ENCODE measurements at regions not wholly inside any gene's neighbourhood (a gene's known extent, or its start where the extent isn't known, plus 50 kb on each side); places are given as distances from the start of the nearest gene placed in this dataset.

DNA sequence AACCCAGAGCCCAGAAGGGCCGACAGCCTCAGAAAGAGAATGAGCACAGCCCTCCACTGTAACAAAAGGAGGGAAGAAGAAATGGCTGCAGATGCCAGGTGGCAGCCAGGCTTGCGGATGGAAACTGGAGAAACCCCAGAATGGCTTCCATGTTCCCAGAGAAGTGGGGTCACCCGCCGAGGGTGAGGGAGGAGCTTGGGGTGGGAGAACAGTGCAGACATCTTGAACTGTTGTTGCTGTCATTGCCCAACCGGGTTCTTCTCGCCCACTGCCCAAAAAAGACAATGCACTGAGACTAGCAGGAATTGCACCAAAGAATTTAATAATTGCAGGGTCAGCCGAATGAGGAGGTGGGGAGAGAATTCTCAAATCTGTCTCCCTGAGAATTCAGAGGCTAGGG, 223.2 kb upstream of the RAB6C start:
- dilution Hi-C loops (cut with MboI; ENCODE audit: extremely low pct_ligation_motif_present, low sequenced_read_pairs), result no loop called here
- TF ChIP-seq, protein P1, sequence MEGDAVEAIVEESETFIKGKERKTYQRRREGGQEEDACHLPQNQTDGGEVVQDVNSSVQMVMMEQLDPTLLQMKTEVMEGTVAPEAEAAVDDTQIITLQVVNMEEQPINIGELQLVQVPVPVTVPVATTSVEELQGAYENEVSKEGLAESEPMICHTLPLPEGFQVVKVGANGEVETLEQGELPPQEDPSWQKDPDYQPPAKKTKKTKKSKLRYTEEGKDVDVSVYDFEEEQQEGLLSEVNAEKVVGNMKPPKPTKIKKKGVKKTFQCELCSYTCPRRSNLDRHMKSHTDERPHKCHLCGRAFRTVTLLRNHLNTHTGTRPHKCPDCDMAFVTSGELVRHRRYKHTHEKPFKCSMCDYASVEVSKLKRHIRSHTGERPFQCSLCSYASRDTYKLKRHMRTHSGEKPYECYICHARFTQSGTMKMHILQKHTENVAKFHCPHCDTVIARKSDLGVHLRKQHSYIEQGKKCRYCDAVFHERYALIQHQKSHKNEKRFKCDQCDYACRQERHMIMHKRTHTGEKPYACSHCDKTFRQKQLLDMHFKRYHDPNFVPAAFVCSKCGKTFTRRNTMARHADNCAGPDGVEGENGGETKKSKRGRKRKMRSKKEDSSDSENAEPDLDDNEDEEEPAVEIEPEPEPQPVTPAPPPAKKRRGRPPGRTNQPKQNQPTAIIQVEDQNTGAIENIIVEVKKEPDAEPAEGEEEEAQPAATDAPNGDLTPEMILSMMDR (optimal IDR thresholded peaks at IDR 0.05 in 1 of 3, IDR thresholded peaks at IDR 0.05 in 1 of 3, conservative IDR thresholded peaks at IDR 0.05 in 1 of 3; ENCODE audit: extremely low read depth in 1 of 3, insufficient read depth in 2 of 3, low read length in 3 of 3), result no peak
- no peak for TF ChIP-seq EZH2 (IDR thresholded peaks at IDR 0.05; ENCODE audit: low read length)
- H3K4me1 ChIP-seq (ENCODE audit: control insufficient read depth, extremely low read depth, insufficient read depth, low read length), result no peaks in the 10 kb centered on the region
- no peaks in the 10 kb centered on the region for H3K36me3 ChIP-seq (ENCODE audit: control insufficient read depth in 2 of 2, extremely low read depth in 1 of 2, insufficient read depth in 2 of 2, low read length in 2 of 2)
- no peaks in the 10 kb centered on the region for H4K20me1 ChIP-seq (ENCODE audit: control insufficient read depth, extremely low read depth, insufficient read depth, low read length)
- H3K79me2 ChIP-seq (ENCODE audit: control insufficient read depth, insufficient read depth, low read length), result no peaks in the 10 kb centered on the region
- no peak overlapping the region for H3K27ac ChIP-seq (ENCODE audit: control insufficient read depth, insufficient read depth, low read length)
- no peak for FAIRE-seq
- H3K4me2 ChIP-seq (ENCODE audit: control insufficient read depth, extremely low read depth, insufficient read depth, low read depth, low read length), result no peak overlapping the region
- no peak overlapping the region for H3K9ac ChIP-seq (ENCODE audit: control insufficient read depth, extremely low read depth, insufficient read depth, low read length)
- no peaks in the 10 kb centered on the region for H3K9me3 ChIP-seq (ENCODE audit: control insufficient read depth, low read depth, low read length)
- DNase-seq (ENCODE audit: low read depth, low spot score), result no peak
- H2AFZ ChIP-seq (ENCODE audit: control insufficient read depth, low read length), result no peak overlapping the region
- no peaks in the 10 kb centered on the region for H3K9me1 ChIP-seq (ENCODE audit: control insufficient read depth, extremely low read depth, insufficient read depth, low read length)
- no peak overlapping the region for H3K4me3 ChIP-seq (ENCODE audit: control insufficient read depth in 2 of 3, extremely low read depth in 1 of 3, insufficient read depth in 2 of 3, low read depth in 1 of 3, low read length in 3 of 3)
- no peaks in the 10 kb centered on the region for H3K27me3 ChIP-seq (ENCODE audit: control insufficient read depth, extremely low read depth, insufficient read depth, low read length)

DNA sequence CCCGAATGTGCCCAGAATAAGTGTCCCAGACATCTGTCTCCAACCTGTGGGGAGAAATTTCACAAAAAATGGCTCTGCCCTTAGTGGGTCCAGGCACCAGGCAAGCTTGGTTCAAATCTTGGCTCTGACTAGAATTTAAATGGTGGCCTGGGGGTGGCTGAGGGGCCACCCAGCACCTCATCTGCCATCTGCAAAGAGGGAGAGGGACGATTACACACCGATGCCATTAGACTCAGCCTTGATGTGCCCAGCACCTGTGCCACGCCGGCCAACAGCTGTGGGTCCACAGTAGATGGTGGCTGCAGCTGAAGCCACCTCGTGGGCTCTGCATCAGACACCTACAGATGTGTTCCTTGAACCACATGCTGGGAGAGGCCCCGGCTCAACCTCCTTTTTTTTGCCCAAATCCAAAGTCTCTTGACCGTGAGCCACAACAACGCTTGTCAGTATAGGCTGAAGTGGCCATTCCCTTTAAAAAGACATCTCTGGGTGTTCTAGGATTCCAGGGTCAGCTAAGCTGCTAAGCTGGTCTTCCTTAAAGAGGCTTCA, 222.0 kb upstream of the RAB6C start:
- H3K4me1 ChIP-seq (ENCODE audit: control insufficient read depth, extremely low read depth, insufficient read depth, low read length), result no peaks in the 10 kb centered on the region
- H3K9me3 ChIP-seq (ENCODE audit: control insufficient read depth, low read depth, low read length), result no peaks in the 10 kb centered on the region
- H3K79me2 ChIP-seq (ENCODE audit: control insufficient read depth, insufficient read depth, low read length), result no peaks in the 10 kb centered on the region
- no peaks in the 10 kb centered on the region for H3K27me3 ChIP-seq (ENCODE audit: control insufficient read depth, extremely low read depth, insufficient read depth, low read length)
- no peaks in the 10 kb centered on the region for H4K20me1 ChIP-seq (ENCODE audit: control insufficient read depth, extremely low read depth, insufficient read depth, low read length)
- FAIRE-seq (no peak), DNase-seq (ENCODE audit: low read depth, low spot score) (no peak)
- TF ChIP-seq, protein P1 (optimal IDR thresholded peaks at IDR 0.05 in 1 of 3, IDR thresholded peaks at IDR 0.05 in 1 of 3, conservative IDR thresholded peaks at IDR 0.05 in 1 of 3; ENCODE audit: extremely low read depth in 1 of 3, insufficient read depth in 2 of 3, low read length in 3 of 3), result no peak
- TF ChIP-seq EZH2 (IDR thresholded peaks at IDR 0.05; ENCODE audit: low read length), result no peak
- no peak overlapping the region for H3K9ac ChIP-seq (ENCODE audit: control insufficient read depth, extremely low read depth, insufficient read depth, low read length)
- H3K4me3 ChIP-seq (ENCODE audit: control insufficient read depth in 2 of 3, extremely low read depth in 1 of 3, insufficient read depth in 2 of 3, low read depth in 1 of 3, low read length in 3 of 3), result no peak overlapping the region
- dilution Hi-C loops (cut with MboI; ENCODE audit: extremely low pct_ligation_motif_present, low sequenced_read_pairs), result no loop called here
- H3K27ac ChIP-seq (ENCODE audit: control insufficient read depth, insufficient read depth, low read length), result no peak overlapping the region
- H3K4me2 ChIP-seq (ENCODE audit: control insufficient read depth, extremely low read depth, insufficient read depth, low read depth, low read length), result no peak overlapping the region
- no peak overlapping the region for H2AFZ ChIP-seq (ENCODE audit: control insufficient read depth, low read length)
- H3K9me1 ChIP-seq (ENCODE audit: control insufficient read depth, extremely low read depth, insufficient read depth, low read length), result no peaks in the 10 kb centered on the region
- no peaks in the 10 kb centered on the region for H3K36me3 ChIP-seq (ENCODE audit: control insufficient read depth in 2 of 2, extremely low read depth in 1 of 2, insufficient read depth in 2 of 2, low read length in 2 of 2)
